ENCODE measurements at regions not wholly inside any gene's neighbourhood (a gene's known extent, or its start where the extent isn't known, plus 50 kb on each side); places are given as distances from the start of the nearest gene placed in this dataset.
A peak's percentile ranks its signal among the peaks of the same experiment; 100 is the strongest.

DNA sequence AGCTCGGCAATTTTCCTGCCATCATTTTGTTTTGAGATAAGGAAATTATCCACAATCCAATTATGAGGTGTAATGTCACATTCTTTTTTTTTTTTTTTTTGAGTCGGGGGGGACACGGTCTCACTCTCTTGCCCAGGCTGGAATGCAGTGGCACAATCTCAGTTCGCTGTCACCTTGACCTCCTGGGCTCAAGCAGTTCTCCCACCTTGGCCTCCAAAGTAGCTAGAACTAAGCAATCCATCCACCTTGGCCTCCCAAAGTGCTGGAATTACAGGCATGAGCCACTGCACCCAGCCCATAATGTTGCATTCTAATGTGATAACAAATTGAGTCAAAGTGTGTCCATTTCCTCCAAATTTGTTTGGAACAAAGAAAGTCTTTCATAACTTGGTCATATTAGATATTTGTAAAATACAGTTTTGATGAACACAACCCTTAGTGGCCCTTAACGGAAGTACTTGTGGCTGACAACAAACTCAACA, 144.1 kb upstream of the AFDN start:
- no peaks in the 10 kb centered on the region for H3K9me3 ChIP-seq (ENCODE audit: insufficient read depth, low read depth)
- no peak overlapping the region for H3K27ac ChIP-seq
- H3F3A ChIP-seq (ENCODE audit: insufficient read depth, low read depth) = peaks cover 6% of the 10 kb centered on the region; the same call in 1 of the 2 replicates
- TF ChIP-seq EZH2 (IDR thresholded peaks at IDR 0.05; ENCODE audit: low read depth) (no peak), CTCF (conservative IDR thresholded peaks at IDR 0.05) (no peak)
- POLR2A ChIA-PET (ENCODE audit: unreplicated experiment) = no interaction called here
- no peaks in the 10 kb centered on the region for H3K9me2 ChIP-seq (ENCODE audit: insufficient read depth)
- intact Hi-C loops (cut with micrococcal nuclease; ENCODE audit: unreplicated experiment) = no loop called here
- H3K4me1 ChIP-seq (replicated peaks; ENCODE audit: insufficient read depth) = no peaks in the 10 kb centered on the region
- H3K4me3 ChIP-seq = no peak overlapping the region
- BruUV-seq (replicated peaks) = no TSS peak
- DNase-seq = no peak
- H3K79me2 ChIP-seq (ENCODE audit: low read depth) = no peaks in the 10 kb centered on the region
- H3K36me3 ChIP-seq (ENCODE audit: low read depth) = no peaks in the 10 kb centered on the region
- H4K20me1 ChIP-seq (ENCODE audit: insufficient read depth) = no peaks in the 10 kb centered on the region
- H3K4me2 ChIP-seq = no peak overlapping the region
- H3K27me3 ChIP-seq (ENCODE audit: insufficient read depth, low read depth) = peaks cover 79% of the 10 kb centered on the region
- H2AFZ ChIP-seq = no peak overlapping the region
- CTCF ChIA-PET = no interaction called here

GRCh38 chr6:167683028-167683862, 143.5 kb upstream of the AFDN start:
- no peaks in the 10 kb centered on the region for H3K9me3 ChIP-seq (ENCODE audit: insufficient read depth, low read depth)
- no peak overlapping the region for H3K27ac ChIP-seq
- peak; percentile 12 to 37 for DNase-seq
- H3F3A ChIP-seq (ENCODE audit: insufficient read depth, low read depth) = peaks cover 6% of the 10 kb centered on the region; the same call in 1 of the 2 replicates
- H2AFZ ChIP-seq = no peak overlapping the region
- ChIA-PET CTCF (no interaction called here), POLR2A (ENCODE audit: unreplicated experiment) (no interaction called here)
- no peak overlapping the region for H3K4me2 ChIP-seq
- BruUV-seq (replicated peaks) = no TSS peak
- H3K36me3 ChIP-seq (ENCODE audit: low read depth) = no peaks in the 10 kb centered on the region
- no peak overlapping the region for H3K4me3 ChIP-seq
- peaks cover 80% of the 10 kb centered on the region for H3K27me3 ChIP-seq (ENCODE audit: insufficient read depth, low read depth)
- TF ChIP-seq CTCF (conservative IDR thresholded peaks at IDR 0.05) = no peak
- TF ChIP-seq EZH2 (IDR thresholded peaks at IDR 0.05; ENCODE audit: low read depth) = no peak
- no peaks in the 10 kb centered on the region for H4K20me1 ChIP-seq (ENCODE audit: insufficient read depth)
- no peaks in the 10 kb centered on the region for H3K9me2 ChIP-seq (ENCODE audit: insufficient read depth)
- intact Hi-C loops (cut with micrococcal nuclease; ENCODE audit: unreplicated experiment) = no loop called here
- H3K79me2 ChIP-seq (ENCODE audit: low read depth) = no peaks in the 10 kb centered on the region
- no peaks in the 10 kb centered on the region for H3K4me1 ChIP-seq (replicated peaks; ENCODE audit: insufficient read depth)

- no peak for DNase-seq
- no peaks in the 10 kb centered on the region for H4K20me1 ChIP-seq (ENCODE audit: insufficient read depth)
- intact Hi-C loops (cut with micrococcal nuclease; ENCODE audit: unreplicated experiment) = no loop called here
Observed at GRCh38 chr6:167684276-167685104, 142.2 kb upstream of the AFDN start.

More at GRCh38 chr6:167684276-167685104, 142.2 kb upstream of the AFDN start:
- no peak overlapping the region for H2AFZ ChIP-seq
- H3K4me3 ChIP-seq = no peak overlapping the region
- H3K4me2 ChIP-seq = no peak overlapping the region
- no peak overlapping the region for H3K27ac ChIP-seq
- ChIA-PET POLR2A (ENCODE audit: unreplicated experiment) (no interaction called here), CTCF (no interaction called here)
- no peaks in the 10 kb centered on the region for H3K9me3 ChIP-seq (ENCODE audit: insufficient read depth, low read depth)
- H3K79me2 ChIP-seq (ENCODE audit: low read depth) = no peaks in the 10 kb centered on the region
- peaks cover 82% of the 10 kb centered on the region for H3K27me3 ChIP-seq (ENCODE audit: insufficient read depth, low read depth)
- TF ChIP-seq CTCF (conservative IDR thresholded peaks at IDR 0.05) (no peak), EZH2 (IDR thresholded peaks at IDR 0.05; ENCODE audit: low read depth) (no peak)
- peaks cover 6% of the 10 kb centered on the region; the same call in 1 of the 2 replicates for H3F3A ChIP-seq (ENCODE audit: insufficient read depth, low read depth)
- H3K36me3 ChIP-seq (ENCODE audit: low read depth) = no peaks in the 10 kb centered on the region
- H3K4me1 ChIP-seq (replicated peaks; ENCODE audit: insufficient read depth) = no peaks in the 10 kb centered on the region
- no TSS peak for BruUV-seq (replicated peaks)
- no peaks in the 10 kb centered on the region for H3K9me2 ChIP-seq (ENCODE audit: insufficient read depth)
